CD4-positive, alpha-beta T cell (primary cell): ENCODE measurements at regions not wholly inside any gene's neighbourhood (a gene's known extent, or its start where the extent isn't known, plus 50 kb on each side); places are given as distances from the start of the nearest gene placed in this dataset.

Experiments used
- ATAC-seq: fragments of 200-7000 bp; cut with Tn5 transposase; one replicate; pipeline ENCODE4 v1.10.0; 2022; ENCODE audit warnings: mild to moderate bottlenecking; ENCODE audit not compliant: poor library complexity
- CTCF ChIA-PET: fragments of 350-600 bp; sonication (Branson Sonifier 250); formaldehyde crosslinking; loops from one replicate; lab custom pipeline; 2021; ENCODE audit warnings: antibody characterized with exemption, inconsistent platforms; lab: Charles Lee
- POLR2A ChIA-PET: fragments of 350-600 bp; sonication (Branson Sonifier 250); formaldehyde crosslinking; loops from one replicate; lab custom pipeline; 2021; ENCODE audit warnings: antibody characterized with exemption, inconsistent platforms; lab: Charles Lee
- DNase-seq, 14 experiments: peaks; one replicate each; pipeline ENCODE4 v3.0.0-alpha.2; 2013 to 2020; ENCODE audit warnings: mixed read lengths in 2 of 14
- H3K27ac ChIP-seq, 2 donors: one replicate each; pipeline versions ENCODE4 v1.5.1 to v1.7.0; 2013; ENCODE audit warnings: low read length in 2 of 2, low read depth in 1 of 2, mild to moderate bottlenecking in 1 of 2
- H3K27me3 ChIP-seq, 2 experiments: 1 replicate in 1 of 2; 2 replicates in 1 of 2; pipeline versions ENCODE4 v1.6.1 to v1.7.0; 2013; ENCODE audit warnings: low read length in 2 of 2, control low read depth in 1 of 2, mild to moderate bottlenecking in 1 of 2, moderate library complexity in 1 of 2; ENCODE audit not compliant: insufficient read depth in 2 of 2, control insufficient read depth in 1 of 2
- H3K36me3 ChIP-seq: one replicate; pipeline ENCODE4 v1.6.1; 2013; ENCODE audit warnings: low read length, control low read depth; ENCODE audit not compliant: insufficient read depth
- H3K4me1 ChIP-seq: one replicate; pipeline ENCODE4 v1.6.1; 2013; ENCODE audit warnings: low read length, control low read depth; ENCODE audit not compliant: insufficient read depth
- H3K4me3 ChIP-seq: one replicate; pipeline ENCODE4 v1.5.1; 2013; ENCODE audit warnings: mild to moderate bottlenecking, low read length, moderate library complexity
- H3K9me3 ChIP-seq, 2 experiments: 1 replicate in 1 of 2; 2 replicates in 1 of 2; pipeline versions ENCODE4 v1.6.1 to v1.7.0; 2013; ENCODE audit warnings: low read length in 2 of 2, mild to moderate bottlenecking in 2 of 2, control low read depth in 1 of 2, moderate library complexity in 1 of 2; ENCODE audit not compliant: control insufficient read depth in 1 of 2, insufficient read depth in 1 of 2
- H3K27ac Mint-ChIP-seq: one replicate; pipeline ENCODE4 v1.8.0; 2020; ENCODE audit warnings: mixed read lengths
- H3K27me3 Mint-ChIP-seq: one replicate; pipeline ENCODE4 v1.8.0; 2021; ENCODE audit warnings: mixed read lengths
- H3K36me3 Mint-ChIP-seq: one replicate; pipeline ENCODE4 v1.8.0; 2021; ENCODE audit warnings: low read depth, mixed read lengths
- H3K4me1 Mint-ChIP-seq: one replicate; pipeline ENCODE4 v1.8.0; 2021; ENCODE audit warnings: low read depth, mixed read lengths
- H3K4me3 Mint-ChIP-seq: one replicate; pipeline ENCODE4 v1.8.0; 2020; ENCODE audit warnings: mild to moderate bottlenecking, mixed read lengths
- H3K9me3 Mint-ChIP-seq: one replicate; pipeline ENCODE4 v1.8.0; 2020; ENCODE audit warnings: mixed read lengths
- CTCF ChIP-seq: fragments of 200-600 bp; IDR thresholded peaks from one replicate; pipeline ENCODE4 v1.8.0; 2022; ENCODE audit warnings: antibody characterized with exemption, mild to moderate bottlenecking
- intact Hi-C, 2 experiments: fragments of 100-400 bp; cut with DNase I in 1 of 2; cut with micrococcal nuclease in 1 of 2; formaldehyde crosslinking; loops; one replicate each; pipeline versions ENCODE4 v1.15.1 to v1.9.0; 2023 to 2025; cut with DNase I, micrococcal nuclease

- intact Hi-C loops: no loop called here
- no peak for DNase-seq
- TF ChIP-seq CTCF: no peak
- Histone ChIP-seq H3K27me3 (no peaks in the 10 kb centered on the region), H3K27ac (no peak overlapping the region), H3K4me3 (no peak overlapping the region), H3K9me3 (no peaks in the 10 kb centered on the region), H3K4me1 (no peaks in the 10 kb centered on the region), H3K36me3 (no peaks in the 10 kb centered on the region)
- no peaks in the 10 kb centered on the region for H3K36me3 Mint-ChIP-seq
- H3K27me3 Mint-ChIP-seq: peaks cover 3% of the 10 kb centered on the region
- no peak for ATAC-seq
- H3K27ac Mint-ChIP-seq: no peak overlapping the region
- ChIA-PET CTCF (no interaction called here), POLR2A (no interaction called here)
- peaks cover 3% of the 10 kb centered on the region for H3K9me3 Mint-ChIP-seq
- H3K4me1 Mint-ChIP-seq: no peaks in the 10 kb centered on the region
- no peak overlapping the region for H3K4me3 Mint-ChIP-seq
Observed at GRCh38 chr12:114958538-114958937, 274.6 kb upstream of the TBX3 start.

GRCh38 chr12:114957225-114957624 is 273.2 kb upstream of the TBX3 start:
- Histone ChIP-seq H3K4me1 (no peaks in the 10 kb centered on the region), H3K4me3 (no peak overlapping the region), H3K27ac (no peak overlapping the region), H3K9me3 (peaks cover 0 to 5% of the 10 kb centered on the region in 2 experiments), H3K36me3 (no peaks in the 10 kb centered on the region), H3K27me3 (no peaks in the 10 kb centered on the region)
- peaks cover 3% of the 10 kb centered on the region for H3K27me3 Mint-ChIP-seq
- ATAC-seq (no peak), DNase-seq (no peak)
- no peaks in the 10 kb centered on the region for H3K36me3 Mint-ChIP-seq
- H3K4me3 Mint-ChIP-seq: no peak overlapping the region
- H3K9me3 Mint-ChIP-seq: peaks cover 3% of the 10 kb centered on the region
- H3K27ac Mint-ChIP-seq: no peak overlapping the region
- ChIA-PET CTCF (no interaction called here), POLR2A (no interaction called here)
- no peaks in the 10 kb centered on the region for H3K4me1 Mint-ChIP-seq
- TF ChIP-seq CTCF: no peak
- intact Hi-C loops: no loop called here

DNA sequence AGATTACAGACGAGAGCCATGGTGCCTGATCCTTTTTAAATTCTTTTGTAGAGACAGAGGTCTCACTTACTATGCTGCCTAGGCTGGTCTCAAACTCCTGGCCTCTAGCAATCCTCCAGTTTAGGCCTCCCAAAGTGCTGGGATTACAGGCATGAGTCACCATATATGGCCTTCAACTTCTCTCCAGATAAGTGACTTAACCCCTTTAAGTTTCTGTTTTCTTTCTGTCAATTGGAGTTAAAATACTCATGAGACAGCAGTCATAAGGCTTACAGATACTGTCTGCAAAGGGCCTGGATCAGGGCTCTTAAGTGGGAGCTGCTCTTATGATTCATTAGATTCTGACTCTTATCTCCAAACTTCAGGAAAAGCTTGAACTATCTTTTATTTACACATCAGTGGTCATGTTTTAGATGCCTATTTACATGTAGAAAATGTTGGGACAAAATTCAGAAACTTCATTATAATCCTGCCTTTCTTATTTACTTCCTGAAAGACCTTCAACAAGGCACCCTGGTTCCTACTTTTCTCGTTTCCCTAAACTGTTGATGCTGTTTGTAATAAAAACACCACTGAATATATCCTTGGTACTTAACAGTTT is 271.5 kb upstream of the TBX3 start:
- Histone ChIP-seq H3K36me3 (no peaks in the 10 kb centered on the region), H3K27ac (no peak overlapping the region), H3K27me3 (no peaks in the 10 kb centered on the region), H3K4me3 (no peak overlapping the region), H3K4me1 (no peaks in the 10 kb centered on the region), H3K9me3 (peaks cover 0 to 5% of the 10 kb centered on the region in 2 experiments)
- no peak for TF ChIP-seq CTCF
- POLR2A ChIA-PET: no interaction called here
- CTCF ChIA-PET: no interaction called here
- DNase-seq (no peak), ATAC-seq (no peak)
- Mint-ChIP-seq H3K4me1 (no peaks in the 10 kb centered on the region), H3K9me3 (peaks cover 3% of the 10 kb centered on the region), H3K27me3 (peaks cover 3% of the 10 kb centered on the region), H3K36me3 (no peaks in the 10 kb centered on the region), H3K27ac (no peak overlapping the region), H3K4me3 (no peak overlapping the region)
- intact Hi-C loops: no loop called here
